Thyroid gland (tissue), 4 donors: ENCODE measurements at regions not wholly inside any gene's neighbourhood (a gene's known extent, or its start where the extent isn't known, plus 50 kb on each side); places are given as distances from the start of the nearest gene placed in this dataset.

Source experiments
- CTCF ChIP-seq, 6 experiments: fragments of 200-600 bp in 3 of 6; fragments of 450-650 bp in 3 of 6; sonication (generic) in 3 of 6; IDR thresholded peaks; one replicate each; pipeline ENCODE4 v1.5.1; 2016 to 2019; ENCODE audit warnings: antibody characterized with exemption in 6 of 6, mild to moderate bottlenecking in 2 of 6, inconsistent platforms in 1 of 6, moderate library complexity in 1 of 6
- POLR2A ChIP-seq, 2 donors: fragments of 450-650 bp; IDR thresholded peaks; one replicate each; pipeline ENCODE4 v1.6.1; 2017; ENCODE audit warnings: antibody characterized with exemption in 2 of 2, mild to moderate bottlenecking in 2 of 2, moderate library complexity in 1 of 2

GRCh38 chr13:86846501-86846900 lies 824.7 kb upstream of the SLITRK5 start:
- TF ChIP-seq CTCF (IDR thresholded peaks at IDR 0.05) (no peak), POLR2A (IDR thresholded peaks at IDR 0.05) (no peak)
